ENCODE measurements at regions not wholly inside any gene's neighbourhood (a gene's known extent, or its start where the extent isn't known, plus 50 kb on each side); places are given as distances from the start of the nearest gene placed in this dataset.

DNA sequence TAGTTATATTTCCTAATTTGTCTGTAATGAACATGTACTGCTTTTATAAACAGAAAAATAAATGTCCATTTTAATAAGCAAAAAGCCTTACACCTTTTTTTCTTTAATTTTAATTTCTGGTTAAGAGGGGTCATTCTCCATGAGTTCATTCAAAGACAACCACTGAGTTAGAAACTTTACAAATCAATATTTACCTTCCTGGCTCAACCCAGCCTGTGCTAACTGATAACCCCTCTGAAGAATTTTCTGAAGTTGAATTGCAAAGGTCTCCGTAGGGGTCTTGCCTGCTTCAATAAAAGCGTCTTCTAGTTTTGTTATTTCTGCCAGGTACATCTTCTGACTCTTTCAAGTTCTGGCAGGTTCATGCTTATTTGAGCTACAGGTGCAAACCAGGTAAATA, 440.4 kb upstream of the SALL1 start:
- TF ChIP-seq, protein P1, sequence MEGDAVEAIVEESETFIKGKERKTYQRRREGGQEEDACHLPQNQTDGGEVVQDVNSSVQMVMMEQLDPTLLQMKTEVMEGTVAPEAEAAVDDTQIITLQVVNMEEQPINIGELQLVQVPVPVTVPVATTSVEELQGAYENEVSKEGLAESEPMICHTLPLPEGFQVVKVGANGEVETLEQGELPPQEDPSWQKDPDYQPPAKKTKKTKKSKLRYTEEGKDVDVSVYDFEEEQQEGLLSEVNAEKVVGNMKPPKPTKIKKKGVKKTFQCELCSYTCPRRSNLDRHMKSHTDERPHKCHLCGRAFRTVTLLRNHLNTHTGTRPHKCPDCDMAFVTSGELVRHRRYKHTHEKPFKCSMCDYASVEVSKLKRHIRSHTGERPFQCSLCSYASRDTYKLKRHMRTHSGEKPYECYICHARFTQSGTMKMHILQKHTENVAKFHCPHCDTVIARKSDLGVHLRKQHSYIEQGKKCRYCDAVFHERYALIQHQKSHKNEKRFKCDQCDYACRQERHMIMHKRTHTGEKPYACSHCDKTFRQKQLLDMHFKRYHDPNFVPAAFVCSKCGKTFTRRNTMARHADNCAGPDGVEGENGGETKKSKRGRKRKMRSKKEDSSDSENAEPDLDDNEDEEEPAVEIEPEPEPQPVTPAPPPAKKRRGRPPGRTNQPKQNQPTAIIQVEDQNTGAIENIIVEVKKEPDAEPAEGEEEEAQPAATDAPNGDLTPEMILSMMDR (conservative IDR thresholded peaks at IDR 0.05; ENCODE audit: low read depth in 2 of 2), result no peak
- TF ChIP-seq EZH2 (IDR thresholded peaks at IDR 0.05; ENCODE audit: low read depth, unreplicated experiment), result no peak
- no peak for TF ChIP-seq EZH2phosphoT487 (IDR thresholded peaks at IDR 0.05; ENCODE audit: unreplicated experiment)
- TF ChIP-seq, protein P2, sequence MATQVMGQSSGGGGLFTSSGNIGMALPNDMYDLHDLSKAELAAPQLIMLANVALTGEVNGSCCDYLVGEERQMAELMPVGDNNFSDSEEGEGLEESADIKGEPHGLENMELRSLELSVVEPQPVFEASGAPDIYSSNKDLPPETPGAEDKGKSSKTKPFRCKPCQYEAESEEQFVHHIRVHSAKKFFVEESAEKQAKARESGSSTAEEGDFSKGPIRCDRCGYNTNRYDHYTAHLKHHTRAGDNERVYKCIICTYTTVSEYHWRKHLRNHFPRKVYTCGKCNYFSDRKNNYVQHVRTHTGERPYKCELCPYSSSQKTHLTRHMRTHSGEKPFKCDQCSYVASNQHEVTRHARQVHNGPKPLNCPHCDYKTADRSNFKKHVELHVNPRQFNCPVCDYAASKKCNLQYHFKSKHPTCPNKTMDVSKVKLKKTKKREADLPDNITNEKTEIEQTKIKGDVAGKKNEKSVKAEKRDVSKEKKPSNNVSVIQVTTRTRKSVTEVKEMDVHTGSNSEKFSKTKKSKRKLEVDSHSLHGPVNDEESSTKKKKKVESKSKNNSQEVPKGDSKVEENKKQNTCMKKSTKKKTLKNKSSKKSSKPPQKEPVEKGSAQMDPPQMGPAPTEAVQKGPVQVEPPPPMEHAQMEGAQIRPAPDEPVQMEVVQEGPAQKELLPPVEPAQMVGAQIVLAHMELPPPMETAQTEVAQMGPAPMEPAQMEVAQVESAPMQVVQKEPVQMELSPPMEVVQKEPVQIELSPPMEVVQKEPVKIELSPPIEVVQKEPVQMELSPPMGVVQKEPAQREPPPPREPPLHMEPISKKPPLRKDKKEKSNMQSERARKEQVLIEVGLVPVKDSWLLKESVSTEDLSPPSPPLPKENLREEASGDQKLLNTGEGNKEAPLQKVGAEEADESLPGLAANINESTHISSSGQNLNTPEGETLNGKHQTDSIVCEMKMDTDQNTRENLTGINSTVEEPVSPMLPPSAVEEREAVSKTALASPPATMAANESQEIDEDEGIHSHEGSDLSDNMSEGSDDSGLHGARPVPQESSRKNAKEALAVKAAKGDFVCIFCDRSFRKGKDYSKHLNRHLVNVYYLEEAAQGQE (IDR thresholded peaks at IDR 0.05; ENCODE audit: unreplicated experiment), result no peak
- TF ChIP-seq, protein P3, sequence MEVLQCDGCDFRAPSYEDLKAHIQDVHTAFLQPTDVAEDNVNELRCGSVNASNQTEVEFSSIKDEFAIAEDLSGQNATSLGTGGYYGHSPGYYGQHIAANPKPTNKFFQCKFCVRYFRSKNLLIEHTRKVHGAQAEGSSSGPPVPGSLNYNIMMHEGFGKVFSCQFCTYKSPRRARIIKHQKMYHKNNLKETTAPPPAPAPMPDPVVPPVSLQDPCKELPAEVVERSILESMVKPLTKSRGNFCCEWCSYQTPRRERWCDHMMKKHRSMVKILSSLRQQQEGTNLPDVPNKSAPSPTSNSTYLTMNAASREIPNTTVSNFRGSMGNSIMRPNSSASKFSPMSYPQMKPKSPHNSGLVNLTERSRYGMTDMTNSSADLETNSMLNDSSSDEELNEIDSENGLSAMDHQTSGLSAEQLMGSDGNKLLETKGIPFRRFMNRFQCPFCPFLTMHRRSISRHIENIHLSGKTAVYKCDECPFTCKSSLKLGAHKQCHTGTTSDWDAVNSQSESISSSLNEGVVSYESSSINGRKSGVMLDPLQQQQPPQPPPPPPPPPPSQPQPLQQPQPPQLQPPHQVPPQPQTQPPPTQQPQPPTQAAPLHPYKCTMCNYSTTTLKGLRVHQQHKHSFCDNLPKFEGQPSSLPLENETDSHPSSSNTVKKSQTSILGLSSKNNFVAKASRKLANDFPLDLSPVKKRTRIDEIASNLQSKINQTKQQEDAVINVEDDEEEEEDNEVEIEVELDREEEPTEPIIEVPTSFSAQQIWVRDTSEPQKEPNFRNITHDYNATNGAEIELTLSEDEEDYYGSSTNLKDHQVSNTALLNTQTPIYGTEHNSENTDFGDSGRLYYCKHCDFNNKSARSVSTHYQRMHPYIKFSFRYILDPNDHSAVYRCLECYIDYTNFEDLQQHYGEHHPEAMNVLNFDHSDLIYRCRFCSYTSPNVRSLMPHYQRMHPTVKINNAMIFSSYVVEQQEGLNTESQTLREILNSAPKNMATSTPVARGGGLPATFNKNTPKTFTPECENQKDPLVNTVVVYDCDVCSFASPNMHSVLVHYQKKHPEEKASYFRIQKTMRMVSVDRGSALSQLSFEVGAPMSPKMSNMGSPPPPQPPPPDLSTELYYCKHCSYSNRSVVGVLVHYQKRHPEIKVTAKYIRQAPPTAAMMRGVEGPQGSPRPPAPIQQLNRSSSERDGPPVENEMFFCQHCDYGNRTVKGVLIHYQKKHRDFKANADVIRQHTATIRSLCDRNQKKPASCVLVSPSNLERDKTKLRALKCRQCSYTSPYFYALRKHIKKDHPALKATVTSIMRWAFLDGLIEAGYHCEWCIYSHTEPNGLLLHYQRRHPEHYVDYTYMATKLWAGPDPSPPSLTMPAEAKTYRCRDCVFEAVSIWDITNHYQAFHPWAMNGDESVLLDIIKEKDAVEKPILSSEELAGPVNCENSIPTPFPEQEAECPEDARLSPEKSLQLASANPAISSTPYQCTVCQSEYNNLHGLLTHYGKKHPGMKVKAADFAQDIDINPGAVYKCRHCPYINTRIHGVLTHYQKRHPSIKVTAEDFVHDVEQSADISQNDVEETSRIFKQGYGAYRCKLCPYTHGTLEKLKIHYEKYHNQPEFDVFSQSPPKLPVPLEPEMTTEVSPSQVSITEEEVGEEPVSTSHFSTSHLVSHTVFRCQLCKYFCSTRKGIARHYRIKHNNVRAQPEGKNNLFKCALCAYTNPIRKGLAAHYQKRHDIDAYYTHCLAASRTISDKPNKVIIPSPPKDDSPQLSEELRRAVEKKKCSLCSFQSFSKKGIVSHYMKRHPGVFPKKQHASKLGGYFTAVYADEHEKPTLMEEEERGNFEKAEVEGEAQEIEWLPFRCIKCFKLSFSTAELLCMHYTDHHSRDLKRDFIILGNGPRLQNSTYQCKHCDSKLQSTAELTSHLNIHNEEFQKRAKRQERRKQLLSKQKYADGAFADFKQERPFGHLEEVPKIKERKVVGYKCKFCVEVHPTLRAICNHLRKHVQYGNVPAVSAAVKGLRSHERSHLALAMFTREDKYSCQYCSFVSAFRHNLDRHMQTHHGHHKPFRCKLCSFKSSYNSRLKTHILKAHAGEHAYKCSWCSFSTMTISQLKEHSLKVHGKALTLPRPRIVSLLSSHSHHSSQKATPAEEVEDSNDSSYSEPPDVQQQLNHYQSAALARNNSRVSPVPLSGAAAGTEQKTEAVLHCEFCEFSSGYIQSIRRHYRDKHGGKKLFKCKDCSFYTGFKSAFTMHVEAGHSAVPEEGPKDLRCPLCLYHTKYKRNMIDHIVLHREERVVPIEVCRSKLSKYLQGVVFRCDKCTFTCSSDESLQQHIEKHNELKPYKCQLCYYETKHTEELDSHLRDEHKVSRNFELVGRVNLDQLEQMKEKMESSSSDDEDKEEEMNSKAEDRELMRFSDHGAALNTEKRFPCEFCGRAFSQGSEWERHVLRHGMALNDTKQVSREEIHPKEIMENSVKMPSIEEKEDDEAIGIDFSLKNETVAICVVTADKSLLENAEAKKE (CRISPR knock-in tag; IDR thresholded peaks at IDR 0.05), result no peak
- TF ChIP-seq CREB1 (CRISPR knock-in tag; IDR thresholded peaks at IDR 0.05; ENCODE audit: low read depth), result no peak
- no peak for TF ChIP-seq POLR2AphosphoS5 (IDR thresholded peaks at IDR 0.05; ENCODE audit: low read depth)
